SHP77 treated with DMSO at 0.1 percent for 48 hours (cell line): ENCODE measurements at regions not wholly inside any gene's neighbourhood (a gene's known extent, or its start where the extent isn't known, plus 50 kb on each side); places are given as distances from the start of the nearest gene placed in this dataset.

Experiments
- DNase-seq: peaks from one replicate; lab custom pipeline; 2025; lab: John Stamatoyannopoulos, UW

GRCh38 chr9:118940473-118940872, 428.8 kb downstream of the BRINP1 start:
- no peak for DNase-seq

DNA sequence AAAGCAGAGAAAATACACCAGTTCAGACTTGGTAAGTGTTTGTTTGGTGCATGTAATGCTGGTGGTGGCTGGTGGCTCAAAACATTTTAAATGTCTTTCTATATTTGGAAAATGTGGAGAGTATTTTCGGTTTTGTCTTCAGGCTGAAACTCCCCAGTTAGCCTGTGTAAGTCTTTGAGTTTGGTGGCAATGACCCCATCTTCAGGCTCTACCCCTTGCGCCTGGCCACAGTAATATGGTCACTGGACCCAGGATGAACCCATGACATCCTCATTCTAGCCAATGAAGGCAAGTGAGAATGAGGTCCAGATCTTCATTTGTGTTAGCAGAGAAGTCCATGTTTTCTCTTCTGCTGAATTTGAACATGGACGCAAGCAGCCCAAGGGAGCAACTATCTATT, 422.6 kb downstream of the BRINP1 start:
- no peak for DNase-seq

DNA sequence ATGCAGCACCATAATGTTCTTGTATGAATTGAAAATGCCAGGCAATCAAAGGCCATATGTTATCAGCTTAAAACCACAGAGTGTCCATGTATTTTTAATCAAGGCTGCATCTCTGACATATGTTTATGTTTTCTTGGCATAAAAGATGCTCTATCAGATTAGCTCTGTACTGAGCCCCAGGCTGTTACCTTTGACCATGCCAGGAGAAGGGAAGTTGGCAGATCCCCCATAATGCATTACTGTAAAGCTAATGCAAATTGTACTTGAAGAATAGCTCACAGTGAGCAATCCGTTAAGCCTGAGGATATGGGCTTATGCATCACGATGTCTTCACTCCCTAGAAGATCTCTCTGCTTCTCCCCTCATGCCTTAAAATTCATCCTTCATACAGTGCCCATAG, 414.4 kb downstream of the BRINP1 start:
- no peak for DNase-seq

DNA sequence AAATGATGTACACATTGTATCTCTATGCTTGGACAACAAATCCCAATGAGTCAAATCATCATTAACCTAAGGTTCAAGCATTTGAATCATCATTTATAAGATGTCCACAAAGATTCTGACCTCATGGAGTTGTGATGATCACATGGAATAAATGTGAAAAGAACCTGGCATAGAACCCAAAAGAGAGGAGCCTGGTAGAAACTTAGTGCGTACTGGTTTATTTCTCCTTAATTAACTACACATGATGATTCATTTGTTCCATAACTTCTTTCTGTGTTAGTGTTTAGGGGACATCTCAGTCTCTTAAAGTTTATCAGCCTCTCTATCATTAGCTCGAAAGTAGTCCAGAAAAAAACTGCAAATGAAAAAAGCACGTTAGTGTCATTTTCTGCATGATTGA, 411.6 kb downstream of the BRINP1 start:
- DNase-seq = no peak

GRCh38 chr9:118959366-118959765, 409.9 kb downstream of the BRINP1 start:
- no peak for DNase-seq

GRCh38 chr9:118961857-118962256, 407.4 kb downstream of the BRINP1 start:
- no peak for DNase-seq

- DNase-seq = no peak
These were observed 406.8 kb downstream of the BRINP1 start for GRCh38 chr9:118962426-118962825.

GRCh38 chr9:118963674-118964073, 405.6 kb downstream of the BRINP1 start:
- DNase-seq = no peak

GRCh38 chr9:118967901-118968300, 401.3 kb downstream of the BRINP1 start:
- DNase-seq = no peak

DNA sequence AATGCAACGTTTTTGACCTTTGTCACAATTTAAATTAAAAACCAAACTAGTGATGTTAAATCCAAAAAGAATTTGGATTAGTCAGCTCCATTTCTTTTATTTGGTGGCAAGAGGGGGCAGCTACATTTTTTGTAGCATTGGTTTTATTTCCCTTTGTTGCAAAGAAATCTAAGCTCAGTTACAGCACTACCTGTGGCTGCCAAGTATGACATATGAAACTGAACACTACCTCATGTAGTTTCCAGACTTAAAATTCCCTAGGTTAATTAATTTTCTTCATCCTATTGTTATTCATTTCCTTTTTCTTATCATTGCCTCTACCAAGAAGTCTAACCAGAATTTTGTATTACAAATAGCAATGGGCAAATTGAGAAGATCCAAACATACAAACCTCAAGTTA, 393.5 kb downstream of the BRINP1 start:
- DNase-seq = no peak

DNA sequence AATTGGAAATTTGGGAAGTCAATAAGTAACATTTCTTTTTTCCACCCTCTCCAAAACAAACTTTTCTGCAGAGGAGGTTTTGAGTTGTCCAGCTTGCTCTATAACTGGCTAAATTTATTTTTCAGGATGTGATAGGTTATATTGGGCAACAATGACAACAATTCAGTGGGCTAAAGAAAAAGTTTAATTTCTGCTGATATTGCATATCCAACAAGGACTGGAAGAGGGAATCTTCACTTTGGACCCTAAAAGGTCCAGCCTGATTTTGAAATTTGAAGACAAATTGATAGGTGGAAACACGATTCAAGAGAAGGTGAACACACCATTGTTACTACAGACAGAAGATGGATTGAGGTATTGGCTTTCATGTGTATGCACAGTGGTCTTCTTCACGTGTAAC, 393.1 kb downstream of the BRINP1 start:
- DNase-seq = no peak

DNA sequence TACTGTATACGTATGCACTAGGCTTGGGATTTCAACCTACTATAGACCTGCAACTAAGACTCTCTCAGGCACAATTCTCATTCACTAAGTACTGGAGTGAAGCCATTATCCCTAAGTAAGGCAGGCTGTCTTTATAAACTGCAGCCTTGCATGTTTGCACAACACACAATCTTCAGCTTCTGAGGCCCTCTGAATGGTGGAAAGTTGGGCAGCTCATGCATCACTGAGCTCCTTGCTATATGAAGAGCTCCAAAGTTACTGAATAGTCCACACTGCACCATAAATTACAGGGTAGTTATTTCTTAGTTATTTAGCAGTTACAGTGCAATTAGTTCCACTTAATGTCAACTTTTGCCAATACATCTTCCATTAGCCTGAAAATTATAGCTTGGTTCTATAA, 384.6 kb downstream of the BRINP1 start:
- DNase-seq = no peak

GRCh38 chr9:118985851-118986250, 383.4 kb downstream of the BRINP1 start:
- DNase-seq = no peak

GRCh38 chr9:118987167-118987566, 382.1 kb downstream of the BRINP1 start:
- no peak for DNase-seq

GRCh38 chr9:118990949-118991348, 378.3 kb downstream of the BRINP1 start:
- no peak for DNase-seq

- DNase-seq = no peak
These were observed 377.6 kb downstream of the BRINP1 start for GRCh38 chr9:118991366-118992285.

GRCh38 chr9:118992813-118993794, 376.1 kb downstream of the BRINP1 start:
- no peak for DNase-seq

GRCh38 chr9:118993965-118994364, 375.3 kb downstream of the BRINP1 start:
- DNase-seq = no peak

DNA sequence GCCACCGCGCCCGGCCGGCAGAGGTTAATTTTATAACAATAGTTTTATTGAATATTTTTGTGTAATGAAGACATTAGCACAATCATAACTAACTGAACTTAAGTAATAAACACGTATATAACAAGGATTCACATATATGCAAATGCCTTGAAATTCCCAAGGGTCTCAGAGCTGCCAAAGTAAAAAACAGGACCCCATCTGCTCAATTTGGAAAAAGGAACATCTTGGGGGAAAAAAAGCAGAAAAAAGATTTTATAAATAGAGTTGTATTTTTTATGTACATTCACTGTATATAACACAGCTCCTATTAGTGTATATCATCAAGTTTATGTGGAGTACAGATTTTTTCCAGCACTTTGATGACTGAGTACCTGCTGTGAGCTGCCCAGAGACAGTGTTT, 366.7 kb downstream of the BRINP1 start:
- no peak for DNase-seq

GRCh38 chr9:119003201-119003611, 366.0 kb downstream of the BRINP1 start:
- no peak for DNase-seq

DNA sequence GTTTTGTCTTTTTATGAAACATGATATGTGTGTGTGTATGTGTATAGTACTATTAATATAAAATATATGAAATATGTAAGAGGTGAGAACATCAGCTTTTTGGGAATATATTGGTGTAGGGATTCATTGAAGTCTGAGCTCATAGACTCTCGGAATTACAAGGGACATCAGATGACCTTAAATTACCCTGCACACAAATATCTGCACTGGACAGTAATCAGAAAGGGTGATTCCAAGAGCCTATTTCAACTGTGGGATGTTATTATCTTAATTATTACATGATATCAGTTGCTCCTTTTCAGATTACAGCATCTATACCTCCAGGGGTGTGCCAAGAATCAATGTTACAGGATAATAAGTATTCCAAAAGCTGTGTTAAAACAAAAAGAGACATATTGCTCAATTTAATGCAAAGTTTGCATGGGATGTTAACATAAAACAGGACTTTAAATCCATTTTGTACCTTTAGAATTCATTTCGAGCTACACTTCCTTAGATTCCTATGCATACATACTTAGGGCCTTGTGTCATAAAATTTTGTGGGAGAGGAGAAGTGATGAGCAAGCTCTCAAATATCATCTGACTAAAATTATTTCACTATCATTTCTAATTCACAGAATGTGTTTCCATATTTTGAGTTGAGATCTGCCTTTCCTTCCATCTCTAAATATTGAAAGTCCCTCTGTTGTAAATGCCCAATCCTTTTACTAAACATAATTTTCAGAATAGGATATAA, 365.2 kb downstream of the BRINP1 start:
- no peak for DNase-seq

DNA sequence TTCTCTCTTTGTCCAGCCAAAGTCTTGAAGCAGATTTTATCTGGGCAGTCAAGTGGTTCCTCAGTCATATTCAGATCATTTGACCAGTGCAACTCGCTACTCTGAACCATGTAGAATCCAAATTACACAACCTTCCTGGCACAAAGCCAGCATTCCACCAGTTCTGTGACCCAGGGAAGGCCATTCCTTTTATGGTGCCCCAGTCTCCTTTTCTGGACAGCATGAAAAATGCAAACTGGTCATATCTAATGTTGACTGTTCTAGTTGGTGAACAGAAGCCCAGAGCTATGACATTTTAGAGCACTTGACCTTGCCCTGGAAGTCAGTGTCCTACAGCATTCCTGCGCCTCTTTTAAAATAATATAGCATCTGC, 364.6 kb downstream of the BRINP1 start:
- DNase-seq = no peak
